Stimulated activated naive CD8-positive, alpha-beta T cell treated with anti-CD3 and anti-CD28 coated beads, Interleukin-15, amount 100 ng/mL, for 72 hours (primary cell): ENCODE measurements at regions not wholly inside any gene's neighbourhood (a gene's known extent, or its start where the extent isn't known, plus 50 kb on each side); places are given as distances from the start of the nearest gene placed in this dataset.

Experiments
- ATAC-seq: fragments of 150-1000 bp; cut with Tn5 transposase; 2 replicates; pipeline ENCODE4 v1.10.0; 2021; ENCODE audit warnings: mild to moderate bottlenecking, moderate library complexity
- DNase-seq, 2 donors: peaks; one replicate each; pipeline ENCODE4 v3.0.0; 2021 to 2022
- H3K27ac Mint-ChIP-seq, 2 donors: one replicate each; pipeline ENCODE4 v1.8.0; 2022; ENCODE audit warnings: mild to moderate bottlenecking in 2 of 2, mixed read lengths in 2 of 2, moderate library complexity in 2 of 2
- H3K27me3 Mint-ChIP-seq: one replicate; pipeline ENCODE4 v1.8.0; 2022; ENCODE audit warnings: mixed read lengths
- H3K4me1 Mint-ChIP-seq: one replicate; pipeline ENCODE4 v1.8.0; 2022; ENCODE audit warnings: mild to moderate bottlenecking, mixed read lengths
- H3K4me3 Mint-ChIP-seq, 2 donors: one replicate each; pipeline ENCODE4 v1.8.0; 2022; ENCODE audit warnings: mild to moderate bottlenecking in 2 of 2, mixed read lengths in 2 of 2, moderate library complexity in 1 of 2
- H3K9me3 Mint-ChIP-seq, 2 donors: one replicate each; pipeline ENCODE4 v1.8.0; 2022; ENCODE audit warnings: mixed read lengths in 2 of 2

GRCh38 chr1:4971666-4972065 lies 317.3 kb downstream of the AJAP1 start:
- Mint-ChIP-seq H3K27me3 (peaks cover 14% of the 10 kb centered on the region), H3K4me1 (no peaks in the 10 kb centered on the region), H3K4me3 (no peak overlapping the region), H3K9me3 (peaks cover 0 to 11% of the 10 kb centered on the region in 2 donors), H3K27ac (no peak overlapping the region)
- ATAC-seq (no peak), DNase-seq (no peak)

DNA sequence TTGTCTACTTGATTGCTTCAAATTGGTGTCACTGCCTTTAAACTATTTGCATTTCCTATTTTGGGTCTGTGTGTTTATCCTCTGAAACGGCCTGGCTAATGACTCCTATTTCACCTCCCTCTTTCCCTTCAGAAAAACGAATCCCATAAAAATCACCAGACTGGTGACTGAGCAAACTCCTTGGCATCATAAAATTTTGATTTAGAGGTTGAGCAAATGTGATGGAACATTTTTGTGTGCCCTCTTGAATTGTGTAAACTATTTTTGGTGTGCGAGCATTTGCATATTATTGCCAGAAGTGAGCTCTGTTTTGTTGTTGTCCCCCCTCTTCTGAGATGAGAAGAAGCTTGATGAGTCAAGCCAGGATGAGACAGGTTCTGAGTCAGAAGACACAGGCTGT lies 316.1 kb downstream of the AJAP1 start:
- Mint-ChIP-seq H3K9me3 (peaks cover 0 to 11% of the 10 kb centered on the region in 2 donors), H3K27ac (no peak overlapping the region), H3K27me3 (peaks cover 16% of the 10 kb centered on the region), H3K4me3 (no peak overlapping the region), H3K4me1 (peaks cover 9% of the 10 kb centered on the region)
- DNase-seq (no peak), ATAC-seq (no peak)

- Mint-ChIP-seq H3K4me3 (no peak overlapping the region), H3K4me1 (peaks cover 13% of the 10 kb centered on the region), H3K27ac (no peak overlapping the region), H3K9me3 (peaks cover 0 to 11% of the 10 kb centered on the region in 2 donors), H3K27me3 (peaks cover 24% of the 10 kb centered on the region)
- no peak for DNase-seq
- no peak for ATAC-seq
These were observed 315.2 kb downstream of the AJAP1 start for GRCh38 chr1:4969556-4970129.

DNA sequence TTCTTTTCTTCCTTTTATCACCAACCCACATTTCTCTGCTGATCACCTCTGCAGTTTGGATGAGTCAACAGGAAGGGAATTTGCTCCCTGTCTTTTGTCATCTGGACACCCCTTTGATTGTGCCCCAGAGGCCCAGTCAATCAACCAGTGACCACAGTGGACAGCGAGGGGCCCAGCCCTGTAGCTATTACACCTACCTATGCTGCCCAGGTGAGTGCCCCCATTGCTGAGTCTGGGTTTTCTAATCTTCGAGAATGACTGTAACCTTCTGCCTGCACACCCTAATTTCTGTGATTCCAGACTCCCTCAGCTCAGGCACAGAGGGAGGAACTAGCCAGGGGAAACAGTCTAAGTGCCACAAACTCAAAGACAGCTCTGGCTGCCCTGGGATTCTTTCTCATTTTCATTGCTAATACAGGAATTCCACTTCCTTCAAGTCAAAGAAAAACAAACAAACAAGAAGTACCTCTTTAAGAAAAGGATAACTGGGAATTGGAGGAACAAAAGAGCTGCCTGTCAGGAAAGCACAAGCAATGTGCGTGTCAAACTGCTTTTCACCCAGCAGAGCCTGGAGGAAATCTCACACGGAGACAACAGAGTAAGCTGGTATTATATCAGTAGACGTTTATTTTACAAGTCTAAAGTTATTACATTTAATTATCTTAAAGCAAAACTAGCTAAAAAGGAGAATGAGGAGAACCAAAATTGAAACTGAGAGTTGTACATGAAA lies 311.1 kb downstream of the AJAP1 start:
- DNase-seq, result no peak
- ATAC-seq, result no peak
- Mint-ChIP-seq H3K4me3 (no peak overlapping the region), H3K4me1 (peaks cover 13% of the 10 kb centered on the region), H3K27me3 (peaks cover 43% of the 10 kb centered on the region), H3K9me3 (peaks cover 0 to 11% of the 10 kb centered on the region in 2 donors), H3K27ac (no peak overlapping the region)

GRCh38 chr1:4964634-4965345 lies 310.4 kb downstream of the AJAP1 start:
- DNase-seq (no peak), ATAC-seq (no peak)
- no peak overlapping the region for H3K27ac Mint-ChIP-seq
- H3K4me1 Mint-ChIP-seq, result peaks cover 13% of the 10 kb centered on the region
- H3K27me3 Mint-ChIP-seq, result peaks cover 43% of the 10 kb centered on the region
- H3K9me3 Mint-ChIP-seq, result peaks cover 0 to 11% of the 10 kb centered on the region in 2 donors
- no peak overlapping the region for H3K4me3 Mint-ChIP-seq

DNA sequence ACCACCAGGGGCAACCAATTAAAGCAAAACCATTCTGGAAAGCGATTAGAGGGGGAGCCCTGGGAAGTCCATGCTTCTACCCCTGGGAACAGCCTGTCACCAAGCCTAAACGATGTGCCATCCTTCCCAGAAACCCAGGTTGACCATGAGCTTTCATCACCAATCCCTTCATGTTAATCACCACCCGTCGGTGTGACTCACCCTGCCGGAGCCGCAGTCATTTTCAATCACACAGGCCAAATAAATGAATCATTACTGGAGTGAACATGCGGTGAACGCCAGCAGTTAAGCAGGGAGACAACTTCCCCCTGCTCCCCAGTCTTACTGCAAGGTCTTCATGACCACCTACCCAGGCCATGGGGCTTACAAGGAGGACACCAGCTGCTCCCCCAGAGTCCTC lies 308.8 kb downstream of the AJAP1 start:
- Mint-ChIP-seq H3K4me3 (no peak overlapping the region), H3K4me1 (peaks cover 13% of the 10 kb centered on the region), H3K27me3 (peaks cover 49% of the 10 kb centered on the region), H3K9me3 (peaks cover 0 to 7% of the 10 kb centered on the region in 2 donors), H3K27ac (no peak overlapping the region)
- DNase-seq (no peak), ATAC-seq (no peak)

- peaks cover 46% of the 10 kb centered on the region for H3K27me3 Mint-ChIP-seq
- H3K9me3 Mint-ChIP-seq, result peaks cover 0 to 2% of the 10 kb centered on the region in 2 donors
- no peak for ATAC-seq
- no peak overlapping the region for H3K4me3 Mint-ChIP-seq
- H3K27ac Mint-ChIP-seq, result no peak overlapping the region
- no peak for DNase-seq
- peaks cover 13% of the 10 kb centered on the region for H3K4me1 Mint-ChIP-seq
These were observed 308.4 kb downstream of the AJAP1 start for GRCh38 chr1:4962836-4963235.

DNA sequence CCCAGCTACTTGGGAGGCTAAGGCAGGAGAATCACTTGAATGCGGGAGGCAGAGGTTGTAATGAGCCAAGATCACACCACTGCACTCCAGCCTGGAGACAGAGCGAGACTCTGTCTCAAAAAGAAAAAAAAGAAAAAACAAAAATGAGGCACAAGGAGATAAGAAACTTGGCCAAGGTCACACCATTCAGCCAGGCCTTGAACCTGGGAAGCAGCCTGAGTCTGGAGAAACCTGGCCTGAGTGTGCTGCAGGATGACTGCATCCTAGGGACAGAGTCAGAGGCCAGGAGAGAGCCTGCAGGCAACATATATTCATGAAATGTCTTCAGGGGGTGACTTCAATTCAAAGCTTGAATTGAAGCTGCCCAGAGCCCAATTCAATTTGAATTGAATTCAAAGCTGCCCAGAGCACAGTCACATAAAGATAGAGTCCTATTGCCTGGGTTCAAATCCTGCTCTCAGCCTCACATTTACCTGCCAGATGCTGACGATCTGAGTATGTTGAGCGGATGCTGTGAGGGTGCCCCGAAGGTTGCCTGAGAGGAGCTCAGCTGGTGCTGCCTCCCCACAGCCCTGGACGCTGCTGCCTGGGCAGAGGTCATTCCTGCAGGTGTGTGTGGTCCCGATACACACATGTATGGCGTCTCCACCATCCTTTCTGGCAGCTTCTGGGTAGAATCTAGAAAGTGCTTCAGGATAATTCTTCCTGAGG lies 307.7 kb downstream of the AJAP1 start:
- Mint-ChIP-seq H3K4me3 (no peak overlapping the region), H3K27me3 (peaks cover 38% of the 10 kb centered on the region), H3K27ac (no peak overlapping the region), H3K4me1 (peaks cover 13% of the 10 kb centered on the region), H3K9me3 (no peaks in the 10 kb centered on the region)
- DNase-seq, result no peak
- ATAC-seq, result no peak

- DNase-seq (no peak), ATAC-seq (no peak)
- Mint-ChIP-seq H3K4me3 (no peak overlapping the region), H3K27ac (no peak overlapping the region), H3K27me3 (peaks cover 35% of the 10 kb centered on the region), H3K4me1 (peaks cover 7% of the 10 kb centered on the region), H3K9me3 (peaks cover 0 to 2% of the 10 kb centered on the region in 2 donors)
These were observed 306.5 kb downstream of the AJAP1 start for GRCh38 chr1:4960782-4961475.

DNA sequence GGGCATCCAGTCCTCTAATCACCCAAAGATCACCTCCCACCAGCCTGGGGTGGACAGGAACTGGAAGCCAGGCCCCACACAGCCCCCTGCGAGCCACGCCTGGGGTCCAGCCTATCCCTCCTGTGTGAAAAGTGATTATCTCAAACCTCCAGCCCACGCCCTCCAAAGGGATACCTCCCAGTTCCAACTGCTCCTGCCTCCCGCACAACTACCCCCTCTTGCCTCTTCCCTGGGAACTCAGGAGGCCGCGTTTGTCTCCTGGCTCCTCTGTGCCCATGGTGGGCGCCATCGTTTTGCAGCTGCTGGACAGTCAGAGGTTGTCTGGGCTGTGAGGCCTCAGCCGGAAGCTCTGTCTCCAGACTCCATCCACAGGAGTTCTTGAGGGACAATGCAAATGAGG lies 305.9 kb downstream of the AJAP1 start:
- H3K27me3 Mint-ChIP-seq, result peaks cover 32% of the 10 kb centered on the region
- H3K4me1 Mint-ChIP-seq, result peaks cover 1% of the 10 kb centered on the region
- no peak overlapping the region for H3K27ac Mint-ChIP-seq
- DNase-seq (no peak), ATAC-seq (no peak)
- peaks cover 0 to 8% of the 10 kb centered on the region in 2 donors for H3K9me3 Mint-ChIP-seq
- no peak overlapping the region for H3K4me3 Mint-ChIP-seq

DNA sequence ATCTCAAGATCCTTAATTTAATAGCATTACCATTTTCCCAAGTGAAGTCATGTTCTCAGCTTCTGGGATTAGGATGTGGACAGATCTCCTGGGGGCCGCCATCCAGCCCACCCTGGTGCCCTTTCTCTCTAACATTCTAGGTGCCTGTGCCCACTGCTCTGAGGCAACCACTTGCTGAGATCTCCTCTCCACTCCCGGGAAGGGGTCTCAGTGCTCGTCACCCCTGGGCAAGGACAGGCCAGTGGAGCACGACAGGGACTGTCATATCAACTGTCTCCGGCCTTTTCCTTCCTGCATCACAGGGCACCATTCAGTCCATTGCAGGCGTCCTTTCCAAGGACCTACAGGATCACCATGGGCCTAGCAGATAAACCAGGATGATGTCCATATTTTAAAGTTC lies 304.8 kb downstream of the AJAP1 start:
- peaks cover 25% of the 10 kb centered on the region for H3K27me3 Mint-ChIP-seq
- no peak overlapping the region for H3K4me3 Mint-ChIP-seq
- no peak overlapping the region for H3K27ac Mint-ChIP-seq
- DNase-seq (no peak), ATAC-seq (no peak)
- H3K4me1 Mint-ChIP-seq, result no peaks in the 10 kb centered on the region
- H3K9me3 Mint-ChIP-seq, result peaks cover 0 to 15% of the 10 kb centered on the region in 2 donors

DNA sequence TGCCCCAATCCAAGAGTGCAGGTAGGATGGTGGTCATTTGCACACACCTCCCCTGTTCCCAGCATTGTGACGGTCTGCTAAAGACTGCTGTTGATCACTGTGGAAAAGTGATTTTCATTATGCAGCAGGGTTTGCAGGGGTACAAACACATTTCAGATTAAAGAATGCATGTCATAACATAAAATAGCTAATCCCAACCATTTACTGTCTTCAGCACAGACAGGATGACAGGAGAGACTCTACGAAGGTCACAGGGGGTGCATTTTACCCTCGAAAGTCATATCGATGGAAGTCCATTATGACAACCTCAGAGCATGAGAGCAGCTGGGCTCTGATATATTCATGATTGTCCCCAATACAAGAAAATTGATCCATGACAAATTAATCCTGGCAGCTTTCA lies 302.6 kb downstream of the AJAP1 start:
- DNase-seq (no peak), ATAC-seq (no peak)
- no peaks in the 10 kb centered on the region for H3K4me1 Mint-ChIP-seq
- H3K4me3 Mint-ChIP-seq, result no peak overlapping the region
- peaks cover 14% of the 10 kb centered on the region for H3K27me3 Mint-ChIP-seq
- peaks cover 18 to 36% of the 10 kb centered on the region in 2 donors for H3K9me3 Mint-ChIP-seq
- no peak overlapping the region for H3K27ac Mint-ChIP-seq

GRCh38 chr1:4954392-4954791 lies 300.0 kb downstream of the AJAP1 start:
- Mint-ChIP-seq H3K27me3 (peaks cover 12% of the 10 kb centered on the region), H3K4me1 (no peaks in the 10 kb centered on the region), H3K9me3 (peaks cover 18 to 36% of the 10 kb centered on the region in 2 donors), H3K4me3 (no peak overlapping the region), H3K27ac (peak overlapping the region in 1 of 2 donors; percentile 46)
- no peak for DNase-seq
- no peak for ATAC-seq

DNA sequence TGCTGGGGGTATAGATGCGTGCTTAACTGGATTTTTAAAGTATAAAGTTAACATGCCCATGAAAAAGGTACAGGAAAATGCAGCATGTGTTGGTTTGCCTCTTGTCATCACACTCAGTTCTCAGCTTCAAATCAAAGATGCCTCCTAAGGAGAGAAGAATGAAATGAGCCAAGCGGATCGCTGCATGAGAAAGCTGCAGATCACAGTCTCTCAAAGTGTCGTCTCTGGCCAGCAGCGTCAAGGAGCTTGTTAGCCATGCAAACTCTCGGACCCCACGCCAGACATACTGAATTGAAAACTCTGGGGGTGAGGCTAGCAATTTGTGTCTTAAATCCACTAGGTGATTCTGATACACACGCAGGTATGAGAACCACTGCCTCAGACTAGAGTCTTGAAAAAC lies 297.2 kb downstream of the AJAP1 start:
- peaks cover 18 to 37% of the 10 kb centered on the region in 2 donors for H3K9me3 Mint-ChIP-seq
- DNase-seq, result no peak
- no peaks in the 10 kb centered on the region for H3K4me1 Mint-ChIP-seq
- no peak overlapping the region for H3K27ac Mint-ChIP-seq
- H3K27me3 Mint-ChIP-seq, result peaks cover 6% of the 10 kb centered on the region
- H3K4me3 Mint-ChIP-seq, result no peak overlapping the region
- ATAC-seq, result no peak

DNA sequence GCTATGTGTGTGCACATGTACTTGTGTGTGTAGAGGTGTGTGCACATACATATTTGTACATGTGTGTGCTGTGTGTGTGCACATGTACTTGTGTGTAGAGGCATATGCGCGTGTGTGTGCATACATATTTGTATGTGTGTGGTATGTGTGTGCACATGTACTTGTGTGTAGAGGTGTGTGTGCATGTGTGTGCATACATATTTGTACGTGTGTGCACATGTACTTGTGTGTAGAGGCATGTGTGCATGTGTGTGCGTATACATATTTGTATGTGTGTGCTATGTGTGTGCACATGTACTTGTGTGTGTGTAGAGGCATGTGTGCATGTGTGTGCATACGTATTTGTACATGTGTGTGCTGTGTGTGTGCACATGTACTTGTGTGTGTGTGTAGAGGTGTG lies 291.9 kb downstream of the AJAP1 start:
- H3K4me3 Mint-ChIP-seq, result no peak overlapping the region
- H3K27ac Mint-ChIP-seq, result no peak overlapping the region
- no peak for DNase-seq
- no peak for ATAC-seq
- H3K4me1 Mint-ChIP-seq, result no peaks in the 10 kb centered on the region
- H3K9me3 Mint-ChIP-seq, result peaks cover 0 to 6% of the 10 kb centered on the region in 2 donors
- H3K27me3 Mint-ChIP-seq, result peaks cover 19% of the 10 kb centered on the region
